Esophagus squamous epithelium (tissue), 5 donors: ENCODE measurements at regions not wholly inside any gene's neighbourhood (a gene's known extent, or its start where the extent isn't known, plus 50 kb on each side); places are given as distances from the start of the nearest gene placed in this dataset.

Source experiments
- DNase-seq: peaks from one replicate; lab custom pipeline; 2025; lab: John Stamatoyannopoulos, UW
- H3K27ac ChIP-seq, 4 donors: fragments of 200-600 bp; sonication (generic); one replicate each; pipeline ENCODE4 v1.5.1; 2016 to 2019; ENCODE audit warnings: mild to moderate bottlenecking in 1 of 4
- H3K27me3 ChIP-seq, 4 donors: fragments of 200-600 bp; sonication (generic); 1 replicate in 3 of 4; 2 replicates in 1 of 4; pipeline versions ENCODE4 v1.5.1 to v1.6.0; 2017 to 2021; ENCODE audit warnings: antibody characterized with exemption in 1 of 4
- H3K36me3 ChIP-seq, 3 donors: fragments of 200-600 bp; sonication (generic); one replicate each; pipeline ENCODE4 v1.5.1; 2016 to 2019
- H3K4me1 ChIP-seq, 3 donors: fragments of 200-600 bp; sonication (generic); one replicate each; pipeline ENCODE4 v1.5.1; 2017 to 2019
- H3K4me3 ChIP-seq, 4 donors: fragments of 200-600 bp; sonication (generic); 1 replicate in 3 of 4; 2 replicates in 1 of 4; pipeline ENCODE4 v1.5.1; 2016 to 2019; ENCODE audit warnings: mild to moderate bottlenecking in 2 of 4, moderate library complexity in 1 of 4
- H3K9me3 ChIP-seq, 3 donors: fragments of 200-600 bp; sonication (generic); one replicate each; pipeline ENCODE4 v1.5.1; 2016 to 2019
- CTCF ChIP-seq, 6 experiments: fragments of 450-650 bp in 4 of 6; fragments of 200-600 bp in 2 of 6; sonication (generic) in 2 of 6; IDR thresholded peaks; one replicate each; pipeline ENCODE4 v1.5.1; 2016 to 2019; ENCODE audit warnings: antibody characterized with exemption in 6 of 6, mild to moderate bottlenecking in 4 of 6, moderate library complexity in 4 of 6
- POLR2A ChIP-seq, 4 donors: fragments of 450-650 bp; IDR thresholded peaks; one replicate each; pipeline ENCODE4 v1.6.1; 2017; ENCODE audit warnings: antibody characterized with exemption in 4 of 4, mild to moderate bottlenecking in 4 of 4, moderate library complexity in 3 of 4
- WGBS, 2 donors: methylation state at CpG; one replicate each; pipeline ENCODE4 v1.1.5; 2018; 5-methylcytosine and 5-hydroxymethylcytosine counted together
- intact Hi-C: fragments of 100-400 bp; cut with DNase I; formaldehyde crosslinking; loops from one replicate; pipeline ENCODE4 v1.15.0; 2022
- donor health status: DM: yes; HTN: yes; CAD: no.

DNA sequence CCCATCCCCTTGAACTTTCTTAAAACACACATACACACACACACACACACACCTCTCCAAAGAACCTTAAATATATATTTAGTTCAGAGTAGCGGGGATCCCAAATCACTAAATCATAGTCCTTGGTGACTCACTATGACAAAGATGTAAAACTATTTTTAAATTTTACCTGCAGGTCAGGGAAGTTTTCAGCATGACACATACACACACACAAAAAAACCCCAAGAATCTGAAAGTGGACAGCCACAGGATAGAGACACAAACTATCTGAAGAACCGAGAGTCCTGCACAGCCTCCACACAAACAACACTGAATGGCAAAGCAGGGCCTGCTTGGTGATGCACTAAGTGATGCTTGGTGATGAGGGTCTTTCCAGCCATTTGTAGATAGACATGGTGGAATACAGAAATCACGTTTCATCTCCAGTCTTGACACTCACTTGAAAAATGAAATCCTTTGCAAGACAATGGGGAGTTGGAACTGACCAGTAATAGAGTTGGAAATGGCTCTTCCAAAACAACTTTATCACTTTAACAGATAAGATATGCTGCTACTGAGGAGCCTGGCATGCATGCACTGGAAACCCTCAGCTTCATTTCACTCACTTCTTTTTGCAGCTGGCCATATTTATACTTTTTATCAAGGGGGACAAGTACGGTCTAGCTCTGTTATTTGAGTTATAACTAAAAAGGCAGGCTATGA, 307.3 kb downstream of the RAPGEF2 start:
- no peak for DNase-seq
- H3K27ac ChIP-seq, result no peak overlapping the region
- H3K9me3 ChIP-seq, result no peaks in the 10 kb centered on the region
- H3K4me1 ChIP-seq, result no peaks in the 10 kb centered on the region
- no peaks in the 10 kb centered on the region for H3K36me3 ChIP-seq
- intact Hi-C loops, result no loop called here
- WGBS, 2 donors, result 28 to 33% methylated on average over 4 of the region's 4 CpGs
- TF ChIP-seq CTCF (IDR thresholded peaks at IDR 0.05), result no peak
- no peak for TF ChIP-seq POLR2A (IDR thresholded peaks at IDR 0.05)
- H3K27me3 ChIP-seq, result no peaks in the 10 kb centered on the region
- H3K4me3 ChIP-seq, result no peak overlapping the region

DNA sequence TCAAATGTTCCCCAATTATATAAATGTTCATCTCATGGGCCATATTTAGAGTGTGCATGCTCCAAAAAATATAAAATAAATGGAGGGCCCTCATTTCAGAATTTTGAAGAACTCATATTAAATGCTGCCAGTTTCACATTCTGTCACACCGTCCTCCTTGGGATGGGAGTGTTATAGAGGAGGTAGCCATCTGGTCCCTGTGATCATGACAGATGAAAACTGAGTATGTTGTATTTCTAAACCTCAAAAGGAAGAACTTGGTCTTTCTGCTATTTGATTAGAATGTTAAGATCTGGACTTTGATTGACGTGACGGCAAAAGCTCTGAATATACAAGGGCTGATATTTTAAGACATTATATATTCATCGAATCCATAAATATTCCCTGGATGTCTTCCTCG, 308.0 kb downstream of the RAPGEF2 start:
- no peaks in the 10 kb centered on the region for H3K27me3 ChIP-seq
- TF ChIP-seq CTCF (IDR thresholded peaks at IDR 0.05) (no peak), POLR2A (IDR thresholded peaks at IDR 0.05) (no peak)
- DNase-seq, result no peak
- H3K4me3 ChIP-seq, result no peak overlapping the region
- H3K36me3 ChIP-seq, result no peaks in the 10 kb centered on the region
- intact Hi-C loops, result no loop called here
- 84 to 91% methylated on average over 5 of the region's 5 CpGs for WGBS, 2 donors
- H3K4me1 ChIP-seq, result no peaks in the 10 kb centered on the region
- H3K27ac ChIP-seq, result no peak overlapping the region
- no peaks in the 10 kb centered on the region for H3K9me3 ChIP-seq

DNA sequence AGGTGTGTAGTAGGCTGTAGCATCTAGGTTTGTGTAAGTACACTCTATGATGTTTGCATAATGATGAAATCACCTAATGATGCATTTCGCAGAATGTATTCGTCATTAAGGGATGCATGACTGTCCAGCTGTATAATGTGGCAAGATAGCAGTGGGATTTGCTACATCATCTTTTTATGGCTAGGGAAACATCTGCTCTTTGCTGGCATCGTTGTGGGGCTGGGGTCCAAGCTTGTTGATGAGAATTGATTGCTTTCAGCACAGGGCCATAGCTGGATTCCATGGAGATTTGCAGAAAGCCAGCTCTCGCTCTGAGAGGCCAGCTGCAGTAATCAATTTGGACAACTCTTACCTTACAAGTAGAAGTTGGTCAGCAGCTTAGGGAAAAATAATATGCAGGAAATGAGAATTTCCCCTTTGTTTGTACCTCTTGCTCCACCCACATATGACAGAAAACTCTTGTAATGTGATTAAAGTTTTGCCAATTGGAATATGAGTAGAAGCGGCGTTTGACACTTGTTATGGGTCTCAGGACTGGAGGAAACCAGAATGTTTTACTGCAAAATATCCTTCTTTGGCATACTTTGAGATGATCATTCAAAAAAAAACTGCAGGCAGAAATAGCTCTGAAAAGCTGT, 310.5 kb downstream of the RAPGEF2 start:
- Histone ChIP-seq H3K9me3 (peaks cover 0 to 8% (median 6%) of the 10 kb centered on the region in 3 donors), H3K36me3 (no peaks in the 10 kb centered on the region), H3K4me1 (no peaks in the 10 kb centered on the region), H3K27me3 (no peaks in the 10 kb centered on the region), H3K4me3 (no peak overlapping the region), H3K27ac (no peak overlapping the region)
- DNase-seq, result no peak
- no peak for TF ChIP-seq POLR2A (IDR thresholded peaks at IDR 0.05)
- TF ChIP-seq CTCF (IDR thresholded peaks at IDR 0.05), result no peak
- intact Hi-C loops, result no loop called here
- 55 to 68% methylated on average over 6 of the region's 6 CpGs for WGBS, 2 donors

GRCh38 chr4:159414305-159414704, 311.4 kb downstream of the RAPGEF2 start:
- Histone ChIP-seq H3K4me3 (no peak overlapping the region), H3K27ac (no peak overlapping the region), H3K9me3 (peaks cover 0 to 8% (median 8%) of the 10 kb centered on the region in 3 donors), H3K27me3 (no peaks in the 10 kb centered on the region), H3K4me1 (no peaks in the 10 kb centered on the region), H3K36me3 (no peaks in the 10 kb centered on the region)
- DNase-seq, result no peak
- TF ChIP-seq CTCF (IDR thresholded peaks at IDR 0.05) (no peak), POLR2A (IDR thresholded peaks at IDR 0.05) (no peak)
- intact Hi-C loops, result no loop called here
- 71 to 80% methylated on average over 4 of the region's 4 CpGs for WGBS, 2 donors

GRCh38 chr4:159416073-159416472, 313.2 kb downstream of the RAPGEF2 start:
- intact Hi-C loops, result no loop called here
- no peak for DNase-seq
- H3K9me3 ChIP-seq, result peaks cover 0 to 21% (median 8%) of the 10 kb centered on the region in 3 donors
- no peak overlapping the region for H3K4me3 ChIP-seq
- H3K4me1 ChIP-seq, result no peaks in the 10 kb centered on the region
- 75 to 88% methylated on average over 1 to 2 of the region's 2 CpGs for WGBS, 2 donors
- H3K27me3 ChIP-seq, result no peaks in the 10 kb centered on the region
- H3K36me3 ChIP-seq, result no peaks in the 10 kb centered on the region
- no peak overlapping the region for H3K27ac ChIP-seq
- TF ChIP-seq CTCF (IDR thresholded peaks at IDR 0.05), result no peak
- TF ChIP-seq POLR2A (IDR thresholded peaks at IDR 0.05), result no peak
